Keratinocyte (primary cell): ENCODE measurements at regions not wholly inside any gene's neighbourhood (a gene's known extent, or its start where the extent isn't known, plus 50 kb on each side); places are given as distances from the start of the nearest gene placed in this dataset.

Source experiments
- DNase-seq: peaks from one replicate; pipeline ENCODE4 v3.0.0-alpha.2; 2011; ENCODE audit warnings: low read depth, missing footprints, low spot score
- FAIRE-seq: peaks from 2 replicates; lab custom pipeline; 2011; peaks lifted over from hg19 to GRCh38; lab: Jason Lieb, UNC
- H2AFZ ChIP-seq: 2 replicates; pipeline ENCODE4 v1.6.0; 2012; ENCODE audit warnings: low read length, control low read depth, inconsistent platforms; ENCODE audit not compliant: control insufficient read depth
- H3K27ac ChIP-seq: 2 replicates; pipeline ENCODE4 v1.5.1; 2011; ENCODE audit warnings: low read length; ENCODE audit not compliant: control insufficient read depth, insufficient read depth
- H3K27me3 ChIP-seq: 3 replicates; pipeline ENCODE4 v1.6.0; 2011; ENCODE audit warnings: low read length; ENCODE audit not compliant: control insufficient read depth, insufficient read depth; ENCODE audit errors: extremely low read depth
- H3K36me3 ChIP-seq, 2 experiments: 2 replicates in 1 of 2; 3 replicates in 1 of 2; pipeline ENCODE4 v1.5.1; 2011; ENCODE audit warnings: low read length in 2 of 2, mild to moderate bottlenecking in 1 of 2; ENCODE audit not compliant: control insufficient read depth in 2 of 2, insufficient read depth in 2 of 2; ENCODE audit errors: extremely low read depth in 1 of 2
- H3K4me1 ChIP-seq: 3 replicates; pipeline ENCODE4 v1.5.1; 2011; ENCODE audit warnings: low read length; ENCODE audit not compliant: control insufficient read depth, insufficient read depth; ENCODE audit errors: extremely low read depth
- H3K4me2 ChIP-seq: 3 replicates; pipeline ENCODE4 v1.6.0; 2011; ENCODE audit warnings: low read depth, low read length; ENCODE audit not compliant: control insufficient read depth, insufficient read depth; ENCODE audit errors: extremely low read depth
- H3K4me3 ChIP-seq, 3 experiments: fragments of 200-600 bp in 1 of 3; sonication (generic) in 1 of 3; 2 replicates in 2 of 3; 3 replicates in 1 of 3; pipeline ENCODE4 v1.5.1; 2011 to 2016; ENCODE audit warnings: low read length in 3 of 3, mild to moderate bottlenecking in 3 of 3, control low read depth in 2 of 3, inconsistent platforms in 1 of 3, low read depth in 1 of 3, mixed read lengths in 1 of 3, mixed run types in 1 of 3, moderate library complexity in 1 of 3; ENCODE audit not compliant: control insufficient read depth in 2 of 3, insufficient read depth in 2 of 3; ENCODE audit errors: extremely low read depth in 1 of 3
- H3K79me2 ChIP-seq: 2 replicates; pipeline ENCODE4 v1.6.0; 2012; ENCODE audit warnings: low read length; ENCODE audit not compliant: control insufficient read depth, insufficient read depth
- H3K9ac ChIP-seq: 3 replicates; pipeline ENCODE4 v1.6.0; 2011; ENCODE audit warnings: low read length; ENCODE audit not compliant: control insufficient read depth, insufficient read depth; ENCODE audit errors: extremely low read depth
- H3K9me1 ChIP-seq: 3 replicates; pipeline ENCODE4 v1.6.0; 2011; ENCODE audit warnings: low read length; ENCODE audit not compliant: control insufficient read depth, insufficient read depth; ENCODE audit errors: extremely low read depth
- H3K9me3 ChIP-seq: 2 replicates; pipeline ENCODE4 v1.5.1; 2012; ENCODE audit warnings: low read depth, low read length; ENCODE audit not compliant: control insufficient read depth
- H4K20me1 ChIP-seq: 3 replicates; pipeline ENCODE4 v1.6.0; 2011; ENCODE audit warnings: low read length; ENCODE audit not compliant: control insufficient read depth, insufficient read depth; ENCODE audit errors: extremely low read depth
- EZH2 ChIP-seq: IDR thresholded peaks from one replicate; pipeline ENCODE4 v1.6.1; 2012; ENCODE audit warnings: inconsistent platforms, mild to moderate bottlenecking, low read length, moderate library complexity
- dilution Hi-C: fragments of 300-500 bp; cut with MboI; formaldehyde crosslinking; loops from one replicate; pipeline ENCODE4 v1.7.0; 2020; ENCODE audit warnings: low sequenced_read_pairs; ENCODE audit not compliant: extremely low pct_ligation_motif_present
- TF ChIP-seq, protein P1 (sequence below), 3 experiments: IDR thresholded peaks in 1 of 3; conservative IDR thresholded peaks in 1 of 3; optimal IDR thresholded peaks in 1 of 3; 2 replicates in 2 of 3; 3 replicates in 1 of 3; pipeline versions ENCODE3 to v1.5.1; 2011; ENCODE audit warnings: low read length in 3 of 3, mild to moderate bottlenecking in 3 of 3, moderate library complexity in 2 of 3, control low read depth in 1 of 3, inconsistent platforms in 1 of 3; ENCODE audit not compliant: insufficient read depth in 2 of 3; ENCODE audit errors: extremely low read depth in 1 of 3

DNA sequence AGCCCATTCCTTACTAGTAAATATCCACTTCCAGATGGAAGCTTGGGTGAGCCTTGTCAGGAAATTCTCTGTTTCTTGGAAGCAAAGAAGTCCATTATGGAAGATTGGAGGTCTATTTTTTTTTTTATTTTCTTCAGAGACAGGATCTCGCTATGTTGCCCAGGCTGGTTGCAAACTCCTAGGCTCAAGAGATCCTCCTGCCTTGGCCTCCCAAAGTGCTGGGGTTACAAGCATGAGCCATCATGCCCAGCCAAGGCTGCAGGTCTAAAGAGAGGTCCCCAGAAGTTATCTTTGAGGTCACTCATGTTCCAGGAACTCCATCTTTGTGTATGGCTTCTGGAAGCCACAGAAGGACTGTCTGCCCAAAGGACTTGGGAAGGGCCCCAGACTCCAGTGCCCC, 255.3 kb downstream of the LY86 start:
- no peak overlapping the region for H3K4me3 ChIP-seq
- H3K9me1 ChIP-seq: no peaks in the 10 kb centered on the region
- H3K9ac ChIP-seq: no peak overlapping the region
- DNase-seq (no peak), FAIRE-seq (no peak)
- no peaks in the 10 kb centered on the region for H3K36me3 ChIP-seq
- no peaks in the 10 kb centered on the region for H3K9me3 ChIP-seq
- H3K4me2 ChIP-seq: no peak overlapping the region
- no peak overlapping the region for H3K27ac ChIP-seq
- TF ChIP-seq, protein P1, sequence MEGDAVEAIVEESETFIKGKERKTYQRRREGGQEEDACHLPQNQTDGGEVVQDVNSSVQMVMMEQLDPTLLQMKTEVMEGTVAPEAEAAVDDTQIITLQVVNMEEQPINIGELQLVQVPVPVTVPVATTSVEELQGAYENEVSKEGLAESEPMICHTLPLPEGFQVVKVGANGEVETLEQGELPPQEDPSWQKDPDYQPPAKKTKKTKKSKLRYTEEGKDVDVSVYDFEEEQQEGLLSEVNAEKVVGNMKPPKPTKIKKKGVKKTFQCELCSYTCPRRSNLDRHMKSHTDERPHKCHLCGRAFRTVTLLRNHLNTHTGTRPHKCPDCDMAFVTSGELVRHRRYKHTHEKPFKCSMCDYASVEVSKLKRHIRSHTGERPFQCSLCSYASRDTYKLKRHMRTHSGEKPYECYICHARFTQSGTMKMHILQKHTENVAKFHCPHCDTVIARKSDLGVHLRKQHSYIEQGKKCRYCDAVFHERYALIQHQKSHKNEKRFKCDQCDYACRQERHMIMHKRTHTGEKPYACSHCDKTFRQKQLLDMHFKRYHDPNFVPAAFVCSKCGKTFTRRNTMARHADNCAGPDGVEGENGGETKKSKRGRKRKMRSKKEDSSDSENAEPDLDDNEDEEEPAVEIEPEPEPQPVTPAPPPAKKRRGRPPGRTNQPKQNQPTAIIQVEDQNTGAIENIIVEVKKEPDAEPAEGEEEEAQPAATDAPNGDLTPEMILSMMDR (optimal IDR thresholded peaks at IDR 0.05 in 1 of 3, IDR thresholded peaks at IDR 0.05 in 1 of 3, conservative IDR thresholded peaks at IDR 0.05 in 1 of 3; ENCODE audit: extremely low read depth in 1 of 3, insufficient read depth in 2 of 3, low read length in 3 of 3): no peak
- no peak for TF ChIP-seq EZH2
- no peak overlapping the region for H2AFZ ChIP-seq
- no peaks in the 10 kb centered on the region for H3K79me2 ChIP-seq
- no peaks in the 10 kb centered on the region for H4K20me1 ChIP-seq
- dilution Hi-C loops: no loop called here
- H3K27me3 ChIP-seq: no peaks in the 10 kb centered on the region
- peaks cover 21% of the 10 kb centered on the region for H3K4me1 ChIP-seq

DNA sequence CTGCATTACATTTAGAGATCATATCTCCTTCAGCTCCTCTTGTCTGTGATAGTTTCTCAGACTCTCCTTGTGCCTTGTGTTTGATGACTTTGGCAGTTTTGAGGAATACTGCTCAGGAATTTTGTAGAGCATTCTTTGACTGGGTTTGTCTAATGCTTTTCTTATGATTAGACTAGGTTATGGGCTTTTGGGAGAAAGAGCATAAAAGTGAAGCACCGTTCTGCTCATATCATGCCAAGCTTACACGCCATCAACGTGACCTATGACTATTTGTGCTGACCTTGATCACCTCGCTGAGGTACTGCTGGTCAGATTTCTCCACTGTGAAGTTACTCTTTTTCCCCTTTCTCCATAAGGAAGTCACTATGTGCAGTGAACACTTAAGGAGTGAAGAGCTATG, 256.0 kb downstream of the LY86 start:
- H3K36me3 ChIP-seq: no peaks in the 10 kb centered on the region
- H3K9ac ChIP-seq: no peak overlapping the region
- peaks cover 21% of the 10 kb centered on the region for H3K4me1 ChIP-seq
- TF ChIP-seq EZH2: no peak
- TF ChIP-seq, protein P1 (optimal IDR thresholded peaks at IDR 0.05 in 1 of 3, IDR thresholded peaks at IDR 0.05 in 1 of 3, conservative IDR thresholded peaks at IDR 0.05 in 1 of 3; ENCODE audit: extremely low read depth in 1 of 3, insufficient read depth in 2 of 3, low read length in 3 of 3): no peak
- H4K20me1 ChIP-seq: no peaks in the 10 kb centered on the region
- H3K4me2 ChIP-seq: no peak overlapping the region
- no peaks in the 10 kb centered on the region for H3K79me2 ChIP-seq
- no peak overlapping the region for H3K4me3 ChIP-seq
- FAIRE-seq (peak; percentile 39), DNase-seq (no peak)
- no peak overlapping the region for H3K27ac ChIP-seq
- dilution Hi-C loops: no loop called here
- H3K9me3 ChIP-seq: no peaks in the 10 kb centered on the region
- no peaks in the 10 kb centered on the region for H3K9me1 ChIP-seq
- H2AFZ ChIP-seq: no peak overlapping the region
- no peaks in the 10 kb centered on the region for H3K27me3 ChIP-seq
